DND-41 (cell line): ENCODE measurements at regions not wholly inside any gene's neighbourhood (a gene's known extent, or its start where the extent isn't known, plus 50 kb on each side); places are given as distances from the start of the nearest gene placed in this dataset.

ENCODE experiments used
- ATAC-seq: fragments of 200-7000 bp; cut with Tn5 transposase; 3 replicates; pipeline ENCODE4 v1.9.1; 2021; ENCODE audit warnings: low read depth; ENCODE audit not compliant: insufficient read depth
- DNase-seq: peaks from one replicate; pipeline ENCODE4 v3.0.0-alpha.2; 2020
- H2AFZ ChIP-seq: 2 replicates; pipeline ENCODE4 v1.6.0; 2012; ENCODE audit warnings: low read depth, low read length
- H3K27ac ChIP-seq: 2 replicates; pipeline ENCODE4 v1.5.1; 2012; ENCODE audit warnings: low read length, inconsistent platforms
- H3K27me3 ChIP-seq: fragments of 200-600 bp; sonication (generic); 2 replicates; pipeline ENCODE4 v1.6.0; 2012; ENCODE audit warnings: low read length, mild to moderate bottlenecking, inconsistent platforms; ENCODE audit not compliant: insufficient read depth, poor library complexity
- H3K36me3 ChIP-seq: 2 replicates; pipeline ENCODE4 v1.5.1; 2012; ENCODE audit warnings: low read length, inconsistent platforms; ENCODE audit not compliant: insufficient read depth
- H3K4me1 ChIP-seq: 2 replicates; pipeline ENCODE4 v1.5.1; 2012; ENCODE audit warnings: mild to moderate bottlenecking, low read length; ENCODE audit not compliant: insufficient read depth
- H3K4me2 ChIP-seq: 2 replicates; pipeline ENCODE4 v1.6.0; 2012; ENCODE audit warnings: mild to moderate bottlenecking, moderate library complexity, low read length, inconsistent platforms; ENCODE audit not compliant: insufficient read depth
- H3K4me3 ChIP-seq, 2 experiments: fragments of 200-600 bp in 1 of 2; shearing (Covaris generic) in 1 of 2; 2 replicates each; pipeline ENCODE4 v1.5.1; 2012 to 2016; ENCODE audit warnings: inconsistent platforms in 2 of 2, low read length in 2 of 2, mild to moderate bottlenecking in 2 of 2, low read depth in 1 of 2, moderate library complexity in 1 of 2
- H3K79me2 ChIP-seq: 2 replicates; pipeline ENCODE4 v1.6.0; 2012; ENCODE audit warnings: low read length, inconsistent platforms; ENCODE audit not compliant: insufficient read depth
- H3K9ac ChIP-seq: 2 replicates; pipeline ENCODE4 v1.6.0; 2012; ENCODE audit warnings: low read depth, mild to moderate bottlenecking, inconsistent platforms, low read length, moderate library complexity
- H3K9me3 ChIP-seq: 2 replicates; pipeline ENCODE4 v1.5.1; 2012; ENCODE audit warnings: low read length, moderate library complexity, mild to moderate bottlenecking, inconsistent platforms; ENCODE audit not compliant: insufficient read depth, severe bottlenecking
- H4K20me1 ChIP-seq: 2 replicates; pipeline ENCODE4 v1.6.0; 2012; ENCODE audit warnings: low read length; ENCODE audit not compliant: insufficient read depth
- CTCF ChIP-seq: IDR thresholded peaks from 2 replicates; pipeline ENCODE4 v1.5.1; 2012; ENCODE audit warnings: borderline replicate concordance, low read length, moderate library complexity, mild to moderate bottlenecking; ENCODE audit not compliant: poor library complexity, severe bottlenecking; ENCODE audit errors: extremely low read depth
- EZH2 ChIP-seq: IDR thresholded peaks from 3 replicates; pipeline ENCODE4 v1.6.1; 2012; ENCODE audit warnings: borderline replicate concordance, low read depth, mild to moderate bottlenecking, moderate library complexity, low read length, inconsistent platforms; ENCODE audit not compliant: severe bottlenecking

DNA sequence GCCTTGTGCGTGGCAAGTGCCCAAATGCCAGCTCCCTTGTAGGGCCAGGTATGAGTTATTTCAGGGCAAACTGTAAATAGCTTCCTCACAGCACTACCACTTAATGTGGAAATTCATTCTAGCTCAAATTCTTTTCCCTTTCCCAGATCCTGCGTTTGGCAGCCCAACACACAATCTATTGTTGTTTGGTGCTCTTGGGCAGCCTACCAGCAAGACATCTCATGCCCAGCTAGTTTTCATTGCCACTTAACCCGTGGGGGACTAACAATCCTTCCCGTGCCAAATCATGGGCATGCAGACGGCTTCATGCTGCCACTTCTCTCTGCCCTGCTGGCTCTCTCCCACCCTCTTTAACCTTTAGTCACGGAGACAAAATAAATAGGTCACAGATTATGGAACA is 454.2 kb downstream of the GRIA2 start:
- DNase-seq, result no peak
- no peaks in the 10 kb centered on the region for H3K27me3 ChIP-seq
- no peaks in the 10 kb centered on the region for H4K20me1 ChIP-seq
- no peak overlapping the region for H3K4me3 ChIP-seq
- no peak overlapping the region for H3K27ac ChIP-seq
- H3K4me2 ChIP-seq, result no peak overlapping the region
- no peak overlapping the region for H3K9ac ChIP-seq
- no peaks in the 10 kb centered on the region for H3K36me3 ChIP-seq
- no peak for ATAC-seq
- no peaks in the 10 kb centered on the region for H3K9me3 ChIP-seq
- H3K4me1 ChIP-seq, result no peaks in the 10 kb centered on the region
- TF ChIP-seq EZH2, result no peak
- TF ChIP-seq CTCF, result no peak
- no peak overlapping the region for H2AFZ ChIP-seq
- H3K79me2 ChIP-seq, result no peaks in the 10 kb centered on the region

DNA sequence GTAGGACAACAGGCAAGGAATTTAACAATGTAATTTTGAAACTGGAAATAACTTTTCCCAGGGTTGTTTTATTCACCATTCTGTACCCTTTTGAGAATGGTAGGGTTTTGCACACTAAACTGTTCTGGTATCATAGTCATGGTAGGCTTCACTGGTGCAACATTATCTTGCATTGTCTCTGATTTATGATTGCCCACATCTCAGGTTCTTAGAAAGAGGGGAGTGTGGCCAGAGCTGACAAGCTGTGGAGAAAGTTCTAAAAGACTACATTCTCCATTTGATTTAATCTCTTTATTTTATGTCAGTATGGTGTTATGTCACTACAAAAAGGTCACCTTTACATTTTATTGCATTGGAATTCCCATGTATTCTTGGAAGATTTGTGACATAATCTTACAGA is 447.3 kb downstream of the GRIA2 start:
- no peak for ATAC-seq
- Histone ChIP-seq H3K9ac (no peak overlapping the region), H4K20me1 (no peaks in the 10 kb centered on the region)

DNA sequence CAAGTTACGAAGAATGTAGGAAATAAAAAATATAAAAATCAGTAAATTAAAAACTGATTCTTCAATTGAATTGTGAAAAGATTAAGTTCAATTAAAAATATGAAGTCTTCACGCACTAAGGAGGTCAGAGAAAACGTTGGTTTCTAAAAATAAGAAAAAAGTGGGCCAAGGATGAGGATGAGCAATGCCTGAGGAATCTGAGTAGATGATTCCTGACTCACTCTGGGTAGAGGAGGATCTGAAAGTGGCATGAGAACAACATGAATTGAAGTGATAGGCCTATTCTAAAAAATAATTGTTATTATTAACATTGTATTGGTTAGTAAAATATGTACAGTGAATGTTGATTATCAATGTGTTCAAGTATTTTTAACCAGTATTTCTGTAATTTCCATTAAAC is 444.2 kb downstream of the GRIA2 start:
- H3K4me3 ChIP-seq, result no peak overlapping the region
- no peaks in the 10 kb centered on the region for H3K27me3 ChIP-seq
- H3K36me3 ChIP-seq, result no peaks in the 10 kb centered on the region
- no peak overlapping the region for H3K9ac ChIP-seq
- H3K4me2 ChIP-seq, result no peak overlapping the region
- H3K27ac ChIP-seq, result no peak overlapping the region
- no peaks in the 10 kb centered on the region for H3K79me2 ChIP-seq
- H4K20me1 ChIP-seq, result no peaks in the 10 kb centered on the region
- ATAC-seq, result no peak
- H3K4me1 ChIP-seq, result no peaks in the 10 kb centered on the region
- no peaks in the 10 kb centered on the region for H3K9me3 ChIP-seq
- no peak for DNase-seq
- TF ChIP-seq CTCF (no peak), EZH2 (no peak)
- no peak overlapping the region for H2AFZ ChIP-seq

More for the DNA sequence above, 447.3 kb downstream of the GRIA2 start:
- Histone ChIP-seq H3K27me3 (no peaks in the 10 kb centered on the region), H3K36me3 (no peaks in the 10 kb centered on the region), H3K79me2 (no peaks in the 10 kb centered on the region), H2AFZ (no peak overlapping the region), H3K4me3 (no peak overlapping the region), H3K4me1 (no peaks in the 10 kb centered on the region), H3K27ac (no peak overlapping the region), H3K4me2 (no peak overlapping the region), H3K9me3 (no peaks in the 10 kb centered on the region)
- no peak for TF ChIP-seq CTCF
- TF ChIP-seq EZH2, result no peak
- DNase-seq, result no peak
